DOHH2 (cell line): ENCODE measurements at regions not wholly inside any gene's neighbourhood (a gene's known extent, or its start where the extent isn't known, plus 50 kb on each side); places are given as distances from the start of the nearest gene placed in this dataset.

ENCODE experiments used
- H3F3A ChIP-seq: fragments of 200-600 bp; sonication (generic), shearing (Covaris generic); 2 replicates; pipeline ENCODE4 v1.6.0; 2016; ENCODE audit warnings: antibody characterized with exemption, mild to moderate bottlenecking; ENCODE audit not compliant: control insufficient read depth, insufficient read depth
- H3K27ac ChIP-seq: fragments of 200-600 bp; sonication (generic); 2 replicates; pipeline ENCODE4 v1.5.1; 2014; ENCODE audit warnings: low read depth, mild to moderate bottlenecking, low read length, moderate library complexity
- H3K27me3 ChIP-seq: fragments of 200-600 bp; sonication (generic); 2 replicates; pipeline ENCODE4 v1.6.1; 2014; ENCODE audit warnings: mild to moderate bottlenecking, low read length, mixed read lengths; ENCODE audit not compliant: control insufficient read depth
- H3K36me3 ChIP-seq: fragments of 200-600 bp; sonication (generic); 2 replicates; pipeline ENCODE4 v1.6.1; 2014; ENCODE audit warnings: mild to moderate bottlenecking, low read length, moderate library complexity, mixed read lengths; ENCODE audit not compliant: control insufficient read depth
- H3K4me1 ChIP-seq: fragments of 200-600 bp; sonication (generic); 2 replicates; pipeline ENCODE4 v1.6.1; 2014; ENCODE audit warnings: mild to moderate bottlenecking, low read length, mixed read lengths; ENCODE audit not compliant: control insufficient read depth
- H3K4me2 ChIP-seq: fragments of 200-600 bp; sonication (generic); 2 replicates; pipeline ENCODE4 v1.6.0; 2014; ENCODE audit warnings: mild to moderate bottlenecking, low read length, moderate library complexity
- H3K4me3 ChIP-seq: fragments of 200-600 bp; sonication (generic); 2 replicates; pipeline ENCODE4 v1.5.1; 2014; ENCODE audit warnings: mild to moderate bottlenecking, low read length, mixed read lengths
- H3K79me2 ChIP-seq: fragments of 200-600 bp; sonication (generic); 2 replicates; pipeline ENCODE4 v1.6.1; 2014; ENCODE audit warnings: mild to moderate bottlenecking, low read length, mixed read lengths; ENCODE audit not compliant: control insufficient read depth
- H3K9me2 ChIP-seq: fragments of 200-600 bp; sonication (generic); replicated peaks from 2 replicates; pipeline ENCODE4 v1.6.1; 2014; ENCODE audit warnings: mild to moderate bottlenecking, low read length, mixed read lengths; ENCODE audit not compliant: control insufficient read depth
- H3K9me3 ChIP-seq: fragments of 200-600 bp; sonication (generic); 2 replicates; pipeline ENCODE4 v1.6.1; 2014; ENCODE audit warnings: antibody characterized with exemption, low read length, mixed read lengths; ENCODE audit not compliant: control insufficient read depth, insufficient read depth
- H4K20me1 ChIP-seq: fragments of 200-600 bp; sonication (generic); 2 replicates; pipeline ENCODE4 v1.6.0; 2014; ENCODE audit warnings: low read depth, mild to moderate bottlenecking, antibody characterized with exemption, low read length, moderate library complexity; ENCODE audit not compliant: control insufficient read depth, insufficient read depth
- CTCF ChIP-seq: fragments of 200-600 bp; sonication (generic); IDR thresholded peaks from one replicate; pipeline ENCODE4 v1.5.1; 2014; ENCODE audit warnings: antibody characterized with exemption, mild to moderate bottlenecking, low read depth, low read length; ENCODE audit not compliant: poor library complexity, severe bottlenecking
- EZH2phosphoT487 ChIP-seq: fragments of 200-600 bp; sonication (generic); IDR thresholded peaks from 2 replicates; pipeline ENCODE4 v1.6.1; 2017; ENCODE audit warnings: borderline replicate concordance, mild to moderate bottlenecking, antibody characterized with exemption, low read length, moderate library complexity, mixed read lengths

DNA sequence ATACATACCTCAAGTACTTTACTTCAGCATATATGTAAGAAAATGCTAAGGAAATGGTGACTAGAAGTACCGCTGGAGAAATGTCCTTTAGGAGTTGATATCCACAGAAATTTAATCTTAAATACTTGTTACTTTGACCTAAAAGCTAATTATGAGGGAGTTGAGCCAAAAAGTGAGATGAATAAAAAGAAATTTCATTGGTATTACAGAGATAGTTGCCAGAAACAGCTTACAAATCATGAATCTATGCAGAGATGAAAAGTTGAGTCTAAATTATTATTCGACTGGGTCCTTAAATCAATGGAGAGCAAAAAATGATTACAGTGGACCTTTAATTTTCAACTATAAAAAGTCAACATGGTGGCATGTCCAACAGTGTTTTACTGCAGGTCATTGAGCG, 160.9 kb downstream of the MZT1 start:
- Histone ChIP-seq H3K27me3 (no peaks in the 10 kb centered on the region), H3K36me3 (no peaks in the 10 kb centered on the region), H3K9me3 (no peaks in the 10 kb centered on the region), H3K27ac (no peak overlapping the region), H3K9me2 (no peaks in the 10 kb centered on the region), H3K4me3 (no peak overlapping the region), H3K79me2 (no peaks in the 10 kb centered on the region), H3F3A (no peaks in the 10 kb centered on the region), H3K4me1 (no peaks in the 10 kb centered on the region), H3K4me2 (no peak overlapping the region), H4K20me1 (no peaks in the 10 kb centered on the region)
- no peak for TF ChIP-seq EZH2phosphoT487
- no peak for TF ChIP-seq CTCF

DNA sequence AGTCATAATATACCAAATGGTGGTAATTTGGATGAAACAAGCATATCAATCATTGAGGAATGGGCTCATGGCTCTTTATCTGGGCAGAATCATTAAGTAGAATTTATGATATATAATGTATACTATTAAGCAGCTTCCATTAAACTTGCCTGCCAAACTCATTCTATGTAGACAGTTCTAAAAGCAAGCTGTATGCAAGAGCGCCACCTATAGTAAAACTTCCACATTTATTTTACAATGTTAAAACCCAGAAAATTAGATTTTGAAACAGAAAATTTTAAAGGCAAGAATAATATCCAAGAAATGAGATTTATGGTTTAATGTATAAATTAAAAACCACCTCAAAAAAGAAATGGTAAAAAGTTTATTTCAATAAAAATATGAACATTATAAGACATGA, 161.5 kb downstream of the MZT1 start:
- H3K27ac ChIP-seq, result no peak overlapping the region
- H3K4me1 ChIP-seq, result no peaks in the 10 kb centered on the region
- peak; percentile 56 for TF ChIP-seq CTCF
- no peak for TF ChIP-seq EZH2phosphoT487
- H3K27me3 ChIP-seq, result no peaks in the 10 kb centered on the region
- H3K9me3 ChIP-seq, result no peaks in the 10 kb centered on the region
- H4K20me1 ChIP-seq, result no peaks in the 10 kb centered on the region
- H3K36me3 ChIP-seq, result no peaks in the 10 kb centered on the region
- H3F3A ChIP-seq, result no peaks in the 10 kb centered on the region
- no peak overlapping the region for H3K4me2 ChIP-seq
- H3K79me2 ChIP-seq, result no peaks in the 10 kb centered on the region
- no peak overlapping the region for H3K4me3 ChIP-seq
- no peaks in the 10 kb centered on the region for H3K9me2 ChIP-seq

GRCh38 chr13:72562686-72563085, 164.7 kb downstream of the MZT1 start:
- Histone ChIP-seq H3K4me1 (no peaks in the 10 kb centered on the region), H3K4me3 (no peak overlapping the region), H3K27me3 (no peaks in the 10 kb centered on the region), H4K20me1 (no peaks in the 10 kb centered on the region), H3K36me3 (no peaks in the 10 kb centered on the region), H3K4me2 (no peak overlapping the region), H3K9me3 (no peaks in the 10 kb centered on the region), H3K79me2 (no peaks in the 10 kb centered on the region), H3F3A (no peaks in the 10 kb centered on the region), H3K27ac (no peak overlapping the region), H3K9me2 (no peaks in the 10 kb centered on the region)
- TF ChIP-seq CTCF (no peak), EZH2phosphoT487 (no peak)

DNA sequence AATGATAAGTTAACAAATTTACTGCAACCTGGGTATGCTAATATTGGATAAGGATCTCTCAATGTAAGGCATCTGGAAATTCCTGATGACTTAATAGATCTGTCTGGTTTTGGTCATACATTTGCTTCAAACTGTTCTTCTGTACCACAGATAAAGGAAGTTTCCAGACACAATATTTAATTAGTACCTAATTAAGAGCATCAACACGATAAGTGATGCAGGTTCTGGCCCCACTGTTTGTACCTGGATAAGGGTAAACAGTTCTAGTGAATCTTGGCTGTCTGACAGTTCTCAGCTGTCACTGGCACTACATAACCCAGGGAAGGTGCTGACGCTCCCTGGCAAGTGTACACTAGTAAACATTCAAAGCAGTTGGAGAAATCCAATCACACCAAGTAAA, 165.6 kb downstream of the MZT1 start:
- H3K9me3 ChIP-seq, result no peaks in the 10 kb centered on the region
- TF ChIP-seq CTCF, result no peak
- TF ChIP-seq EZH2phosphoT487, result no peak
- no peak overlapping the region for H3K4me2 ChIP-seq
- H3K27ac ChIP-seq, result no peak overlapping the region
- no peaks in the 10 kb centered on the region for H4K20me1 ChIP-seq
- H3K4me3 ChIP-seq, result no peak overlapping the region
- no peaks in the 10 kb centered on the region for H3K79me2 ChIP-seq
- no peaks in the 10 kb centered on the region for H3K9me2 ChIP-seq
- H3K36me3 ChIP-seq, result no peaks in the 10 kb centered on the region
- no peaks in the 10 kb centered on the region for H3K27me3 ChIP-seq
- H3K4me1 ChIP-seq, result no peaks in the 10 kb centered on the region
- H3F3A ChIP-seq, result no peaks in the 10 kb centered on the region
